GM19452 (cell line): ENCODE measurements at regions not wholly inside any gene's neighbourhood (a gene's known extent, or its start where the extent isn't known, plus 50 kb on each side); places are given as distances from the start of the nearest gene placed in this dataset.
"Not testable (repeated sequence)": the region's sequence is repeated elsewhere in the genome, so short reads cannot be mapped to it uniquely, and the experiment has no call there.

Source experiments
- ATAC-seq: cut with Tn5 transposase; IDR thresholded peaks from one replicate; pipeline ENCODE4 v1.9.1; 2021; ENCODE audit not compliant: unreplicated experiment

GRCh38 chr20:47844568-47844906, 59.3 kb upstream of the SULF2 start:
- ATAC-seq: not testable (repeated sequence)

DNA sequence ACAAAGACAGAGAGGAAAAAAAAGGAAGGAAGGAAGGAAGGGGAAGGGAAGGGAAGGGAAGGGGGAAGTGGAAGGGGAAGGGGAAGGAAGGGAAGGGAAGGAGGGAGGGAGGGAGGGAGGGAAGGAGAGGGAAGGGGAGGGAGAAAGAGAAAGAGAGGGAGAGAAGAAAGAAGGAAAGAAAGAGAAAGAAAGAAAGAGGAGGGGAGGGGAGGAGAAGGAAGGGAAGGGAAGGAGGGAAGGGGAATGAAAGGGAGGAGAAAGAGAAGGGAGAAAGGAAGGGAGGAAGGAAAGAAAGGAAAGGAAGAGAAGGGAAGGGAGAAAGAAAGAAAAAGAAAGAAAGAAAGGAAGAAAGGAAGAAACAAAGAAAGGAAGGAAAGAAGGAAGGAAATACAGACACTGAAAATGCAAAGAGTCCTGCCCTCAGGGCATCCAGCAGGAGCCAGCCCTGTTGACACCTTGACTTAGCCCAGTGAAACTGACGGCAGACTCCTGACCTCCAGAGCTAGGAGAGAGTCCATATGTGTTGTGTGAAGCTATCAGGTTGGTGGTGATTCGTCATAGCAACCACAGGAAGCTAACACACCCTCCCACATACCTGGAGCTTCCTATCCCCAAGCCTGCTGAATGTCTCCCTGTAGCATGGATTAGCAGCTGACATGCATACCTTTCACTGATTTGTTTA, 58.7 kb upstream of the SULF2 start:
- ATAC-seq: no peak

DNA sequence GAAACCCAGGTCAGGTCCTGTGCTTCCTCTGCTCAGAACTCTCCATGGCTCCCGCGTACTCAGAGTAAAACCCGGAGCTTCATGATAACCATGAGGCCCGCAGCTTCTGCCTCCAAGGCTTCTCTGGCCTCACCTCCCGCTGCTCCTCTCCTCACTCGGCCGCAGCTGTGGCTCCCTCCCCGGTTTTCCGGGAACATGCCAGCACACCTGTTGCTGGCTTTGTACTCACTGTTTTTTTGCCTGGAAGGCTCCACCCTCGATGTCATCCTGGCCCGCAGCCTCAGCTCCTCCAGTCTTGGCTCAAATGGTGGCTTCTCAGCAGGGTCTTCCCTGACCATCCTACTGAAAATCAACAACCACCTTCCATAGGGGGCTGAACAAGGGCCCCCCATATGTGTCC, 57.7 kb upstream of the SULF2 start:
- not testable (repeated sequence) for ATAC-seq

DNA sequence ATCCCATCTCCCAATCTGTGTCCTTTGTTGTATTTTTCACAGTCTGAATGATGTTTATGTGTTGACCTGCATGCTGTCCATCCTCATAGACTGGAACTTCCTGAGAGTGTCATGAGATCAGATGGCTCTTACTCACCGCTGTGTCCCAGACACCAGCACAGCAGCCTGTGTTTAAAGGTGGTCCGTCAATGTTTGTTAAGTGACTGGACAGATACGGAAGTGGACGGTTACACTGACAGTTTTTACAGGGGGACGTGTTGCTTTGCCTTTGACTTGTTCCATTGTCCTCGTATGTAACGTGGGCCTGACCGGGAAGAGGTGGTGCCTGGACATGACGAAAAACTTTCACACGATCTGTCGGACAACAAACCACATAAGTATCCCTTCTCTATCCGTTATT, 56.7 kb upstream of the SULF2 start:
- not testable (repeated sequence) for ATAC-seq

DNA sequence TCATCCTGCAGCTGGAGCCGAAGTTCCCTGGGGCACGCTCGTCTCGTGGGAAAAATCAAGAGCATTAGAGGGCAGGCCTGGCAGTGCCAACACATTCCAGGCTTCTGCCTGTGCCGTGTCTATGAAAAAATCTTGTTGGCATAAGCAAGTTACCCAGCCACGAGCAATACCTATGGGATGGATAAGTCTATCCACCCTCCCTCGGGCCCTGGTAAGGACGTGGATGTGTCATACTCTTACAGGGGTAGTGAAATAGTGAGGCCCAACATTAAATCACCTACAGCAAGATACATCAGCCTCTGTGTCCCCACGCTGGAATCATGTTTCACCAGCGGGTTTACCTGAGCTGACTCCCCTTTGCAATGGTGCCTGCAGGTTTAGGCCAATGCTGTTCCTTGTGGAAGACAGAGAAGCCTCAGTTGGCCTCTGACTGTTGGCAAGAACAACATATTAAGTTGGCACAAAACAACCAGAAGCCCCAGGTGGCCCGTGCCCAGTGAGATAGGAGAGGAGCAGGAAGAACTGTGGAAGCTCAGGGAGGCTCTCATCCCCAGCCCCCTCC, 51.1 kb upstream of the SULF2 start:
- not testable (repeated sequence) for ATAC-seq
